Umbilical cord (tissue), 1 donor: ENCODE measurements at regions not wholly inside any gene's neighbourhood (a gene's known extent, or its start where the extent isn't known, plus 50 kb on each side); places are given as distances from the start of the nearest gene placed in this dataset.
"Not testable (repeated sequence)": the region's sequence is repeated elsewhere in the genome, so short reads cannot be mapped to it uniquely, and the experiment has no call there.

Source experiments
- DNase-seq: peaks from one replicate; pipeline ENCODE4 v3.0.0-alpha.2; 2015; ENCODE audit warnings: low spot score

GRCh38 chr6:76849274-76849970 lies 613.9 kb downstream of the HTR1B start:
- not testable (repeated sequence) for DNase-seq

- DNase-seq, result peak; percentile 41
Observed at GRCh38 chr6:76843054-76843822, 620.1 kb downstream of the HTR1B start.

GRCh38 chr6:76840865-76841264 lies 622.4 kb downstream of the HTR1B start:
- DNase-seq, result no peak

- no peak for DNase-seq
Observed at GRCh38 chr6:76840041-76840745, 623.1 kb downstream of the HTR1B start.

GRCh38 chr6:76839505-76839904 lies 623.8 kb downstream of the HTR1B start:
- DNase-seq, result no peak

- DNase-seq, result no peak
Observed at GRCh38 chr6:76837564-76837963, 625.7 kb downstream of the HTR1B start.

- DNase-seq, result no peak
Observed at GRCh38 chr6:76835695-76836094, 627.6 kb downstream of the HTR1B start.

GRCh38 chr6:76835293-76835692 lies 628.0 kb downstream of the HTR1B start:
- DNase-seq, result no peak

- DNase-seq, result no peak
Observed at GRCh38 chr6:76834399-76834798, 628.9 kb downstream of the HTR1B start.

GRCh38 chr6:76831299-76831698 lies 632.0 kb downstream of the HTR1B start:
- DNase-seq, result peak; percentile 61

- not testable (repeated sequence) for DNase-seq
Observed at GRCh38 chr6:76823578-76823977, 639.7 kb downstream of the HTR1B start.

GRCh38 chr6:76818451-76818850 lies 644.8 kb downstream of the HTR1B start:
- no peak for DNase-seq

- DNase-seq, result no peak
Observed at GRCh38 chr6:76817429-76817828, 645.9 kb downstream of the HTR1B start.

GRCh38 chr6:76814496-76815458 lies 648.5 kb downstream of the HTR1B start:
- peak; percentile 21 for DNase-seq

GRCh38 chr6:76810286-76810685 lies 653.0 kb downstream of the HTR1B start:
- DNase-seq, result no peak

GRCh38 chr6:76803038-76803580 lies 660.2 kb downstream of the HTR1B start:
- DNase-seq, result no peak

GRCh38 chr6:76792394-76792793 lies 670.9 kb downstream of the HTR1B start:
- no peak for DNase-seq

- no peak for DNase-seq
Observed at GRCh38 chr6:76790881-76791280, 672.4 kb downstream of the HTR1B start.

- DNase-seq, result no peak
Observed at GRCh38 chr6:76790045-76790796, 673.1 kb downstream of the HTR1B start.

GRCh38 chr6:76789580-76789979 lies 673.7 kb downstream of the HTR1B start:
- no peak for DNase-seq
